HG02938 (cell line): ENCODE measurements at regions not wholly inside any gene's neighbourhood (a gene's known extent, or its start where the extent isn't known, plus 50 kb on each side); places are given as distances from the start of the nearest gene placed in this dataset.
"Not testable (repeated sequence)": the region's sequence is repeated elsewhere in the genome, so short reads cannot be mapped to it uniquely, and the experiment has no call there.

Source experiments
- ATAC-seq: cut with Tn5 transposase; IDR thresholded peaks from one replicate; pipeline ENCODE4 v1.9.1; 2021; ENCODE audit warnings: mild to moderate bottlenecking, moderate library complexity; ENCODE audit not compliant: unreplicated experiment

DNA sequence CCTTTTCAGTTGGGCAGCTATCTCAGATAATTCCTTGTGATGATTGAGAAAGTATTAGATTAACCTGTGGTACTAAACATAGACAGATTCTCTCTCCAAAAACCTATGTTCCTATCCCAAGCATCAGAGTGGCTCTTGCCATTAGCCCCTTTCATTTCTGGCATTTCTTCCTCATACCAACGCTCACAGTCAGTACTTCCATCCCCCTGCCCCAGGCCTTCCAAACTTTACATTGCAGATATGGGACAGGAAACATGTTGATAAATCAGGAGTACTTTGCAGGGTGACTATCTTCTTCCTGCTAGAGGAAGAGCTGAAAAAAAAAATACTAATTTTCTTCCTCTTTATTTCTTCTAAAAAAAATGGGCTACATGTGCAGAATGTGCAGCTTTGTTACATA, 442.6 kb upstream of the RGMB start:
- ATAC-seq = no peak

- no peak for ATAC-seq
Observed at GRCh38 chr5:98333921-98334320, 439.5 kb upstream of the RGMB start.

DNA sequence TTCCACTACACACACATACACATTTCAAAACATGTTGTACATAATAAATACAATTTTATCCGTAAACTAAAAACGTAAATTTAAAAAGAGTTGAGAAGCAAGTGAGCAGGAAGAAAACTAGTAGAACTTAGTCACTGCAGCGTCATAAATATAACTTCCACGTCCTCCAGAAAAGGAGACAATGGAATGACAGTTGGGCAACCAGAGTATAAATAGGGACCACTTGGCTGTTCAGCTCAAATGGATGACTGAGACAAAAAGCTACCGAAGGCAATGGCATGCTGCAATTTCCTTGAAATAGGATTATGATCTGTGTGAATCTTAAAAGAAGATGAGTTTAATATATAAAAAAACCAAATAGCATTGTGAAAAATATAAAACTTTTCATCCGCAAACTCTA, 438.5 kb upstream of the RGMB start:
- no peak for ATAC-seq

- no peak for ATAC-seq
Observed at GRCh38 chr5:98339141-98339848, 434.2 kb upstream of the RGMB start.

GRCh38 chr5:98341038-98342032, 432.1 kb upstream of the RGMB start:
- no peak for ATAC-seq

DNA sequence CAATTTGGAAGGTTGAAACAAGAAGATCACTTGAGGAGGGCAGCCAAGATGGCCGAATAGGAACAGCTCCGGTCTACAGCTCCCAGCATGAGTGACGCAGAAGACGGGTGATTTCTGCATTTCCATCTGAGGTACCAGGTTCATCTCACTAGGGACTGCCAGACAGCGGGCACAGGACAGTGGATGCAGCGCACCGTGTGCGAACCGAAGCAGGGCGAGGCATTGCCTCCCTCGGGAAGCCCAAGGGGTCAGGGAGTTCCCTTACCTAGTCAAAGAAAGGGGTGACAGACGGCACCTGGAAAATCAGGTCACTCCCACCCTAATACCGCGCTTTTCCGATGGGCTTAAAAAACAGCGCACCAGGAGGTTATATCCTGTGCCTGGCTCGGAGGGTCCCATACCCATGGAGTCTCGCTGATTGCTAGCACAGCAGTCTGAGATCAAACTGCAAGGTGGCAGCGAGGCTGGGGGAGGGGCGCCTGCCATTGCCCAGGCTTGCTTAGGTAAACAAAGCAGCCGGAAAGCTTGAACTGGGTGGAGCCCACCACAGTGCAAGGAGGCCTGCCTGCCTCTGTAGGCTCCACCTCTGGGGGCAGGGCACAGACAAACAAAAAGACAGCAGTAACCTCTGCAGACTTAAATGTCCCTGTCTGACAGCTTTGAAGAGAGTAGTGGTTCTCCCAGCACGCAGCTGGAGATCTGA, 430.4 kb upstream of the RGMB start:
- not testable (repeated sequence) for ATAC-seq

DNA sequence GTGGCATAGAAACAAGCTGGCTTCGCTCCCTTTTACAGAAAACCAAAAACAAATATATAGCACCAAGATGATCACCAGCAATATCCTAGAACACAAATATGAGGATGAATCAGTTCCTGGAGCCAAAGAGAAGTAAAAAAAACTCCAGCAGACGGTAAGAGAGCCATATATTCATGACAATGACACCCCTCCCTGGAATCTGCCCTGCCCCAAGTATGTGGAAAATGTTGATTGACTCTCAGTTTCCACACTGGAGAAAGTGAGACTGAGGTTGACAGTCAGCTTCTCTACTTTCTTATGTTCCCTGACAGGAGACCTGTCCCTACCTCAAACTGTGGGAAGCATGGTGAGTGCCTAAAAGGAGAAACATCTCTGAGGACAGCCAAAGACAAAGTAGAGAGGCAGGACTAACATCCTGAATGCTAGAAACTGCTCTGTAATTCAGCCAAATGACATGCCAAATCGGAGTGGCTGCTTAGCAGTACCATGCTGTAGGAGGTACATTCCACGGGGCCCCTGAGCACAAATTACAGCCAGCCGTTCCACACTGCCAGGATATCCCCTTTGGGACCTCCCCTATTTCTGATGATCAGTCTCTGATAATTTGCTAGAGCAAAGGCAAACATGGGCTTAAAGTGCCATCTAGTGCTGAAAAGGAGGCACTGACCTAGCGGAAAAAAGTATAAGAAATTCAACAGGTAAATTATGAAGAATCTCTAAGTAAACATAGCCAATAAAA, 424.0 kb upstream of the RGMB start:
- ATAC-seq = no peak

- ATAC-seq = no peak
Observed at GRCh38 chr5:98349990-98350365, 423.5 kb upstream of the RGMB start.

DNA sequence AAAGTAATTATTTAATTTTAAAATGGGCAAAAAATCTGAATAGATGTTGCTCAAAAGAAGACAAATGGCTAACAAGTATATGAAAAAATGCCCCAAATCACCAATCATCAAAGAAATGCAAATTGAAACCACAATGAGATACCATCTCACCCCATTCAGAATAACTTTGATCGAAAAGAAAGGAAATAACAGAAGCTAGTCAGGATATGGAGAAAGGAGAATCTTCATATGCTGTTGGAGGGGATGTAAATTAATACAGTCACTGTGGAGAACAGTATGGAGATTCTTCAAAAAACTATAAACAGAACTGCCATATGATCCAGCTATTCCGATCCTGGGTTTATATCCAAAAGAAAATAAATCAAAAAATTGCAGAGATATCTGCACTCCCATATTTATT, 418.5 kb upstream of the RGMB start:
- ATAC-seq = no peak

DNA sequence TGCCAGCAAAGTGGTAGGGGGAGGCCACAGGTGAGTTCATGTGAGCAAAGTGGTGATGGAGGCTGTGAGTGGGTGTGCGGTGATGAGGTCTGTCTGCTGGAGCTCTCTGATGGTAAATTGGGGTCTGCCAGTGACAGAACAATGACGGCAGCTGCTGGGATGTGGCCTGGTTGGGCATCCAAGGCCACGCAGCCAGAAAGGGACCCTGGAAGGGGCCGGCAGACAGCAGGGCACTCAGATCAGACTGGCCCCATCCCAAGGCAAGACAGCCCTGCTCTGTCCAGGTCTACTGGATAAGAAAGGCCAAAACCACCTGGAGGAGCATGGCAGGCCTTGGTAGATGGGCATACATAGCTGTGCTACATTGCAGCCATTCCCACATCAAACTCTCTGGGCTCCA, 412.9 kb upstream of the RGMB start:
- no peak for ATAC-seq

DNA sequence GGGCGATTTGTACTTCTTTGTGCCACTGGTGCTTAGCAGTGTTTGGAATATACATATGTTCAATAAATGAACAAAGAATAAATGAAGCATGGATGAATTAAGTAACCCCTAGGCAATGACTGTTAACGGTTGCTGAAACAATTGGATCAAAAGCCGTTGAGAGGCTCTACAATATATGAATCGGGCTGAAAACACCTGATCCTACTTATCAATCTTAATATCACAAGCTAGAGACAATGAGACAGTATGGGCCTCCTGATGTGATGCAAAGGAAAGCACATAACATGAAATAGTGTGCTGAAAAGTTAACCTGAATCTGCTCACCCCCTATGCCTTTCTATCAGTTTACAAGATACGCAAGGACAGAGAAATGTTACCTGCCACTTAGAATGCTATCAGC, 410.3 kb upstream of the RGMB start:
- ATAC-seq = no peak

GRCh38 chr5:98364549-98364948, 408.9 kb upstream of the RGMB start:
- ATAC-seq = no peak

- no peak for ATAC-seq
Observed at GRCh38 chr5:98365126-98365525, 408.3 kb upstream of the RGMB start.

DNA sequence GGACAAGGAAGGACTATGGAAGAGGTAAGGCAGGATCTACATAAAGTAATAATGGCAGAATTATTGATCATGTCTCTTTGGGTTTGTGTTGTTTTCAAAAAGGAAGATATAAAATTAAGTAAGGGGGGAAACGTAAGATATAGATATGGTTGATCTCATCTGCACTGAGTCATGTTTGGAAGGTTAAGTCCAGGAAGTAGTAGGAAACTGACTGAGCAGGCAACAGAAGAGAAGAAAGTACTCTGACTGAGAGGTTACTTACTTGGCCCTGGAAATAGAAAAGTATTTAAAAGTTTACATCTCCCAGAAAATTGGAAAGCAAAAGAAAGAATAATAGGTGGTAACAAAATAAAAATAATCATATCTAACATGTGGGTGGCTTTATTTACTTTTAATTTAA, 405.3 kb upstream of the RGMB start:
- ATAC-seq = no peak

GRCh38 chr5:98372351-98372750, 401.1 kb upstream of the RGMB start:
- no peak for ATAC-seq

DNA sequence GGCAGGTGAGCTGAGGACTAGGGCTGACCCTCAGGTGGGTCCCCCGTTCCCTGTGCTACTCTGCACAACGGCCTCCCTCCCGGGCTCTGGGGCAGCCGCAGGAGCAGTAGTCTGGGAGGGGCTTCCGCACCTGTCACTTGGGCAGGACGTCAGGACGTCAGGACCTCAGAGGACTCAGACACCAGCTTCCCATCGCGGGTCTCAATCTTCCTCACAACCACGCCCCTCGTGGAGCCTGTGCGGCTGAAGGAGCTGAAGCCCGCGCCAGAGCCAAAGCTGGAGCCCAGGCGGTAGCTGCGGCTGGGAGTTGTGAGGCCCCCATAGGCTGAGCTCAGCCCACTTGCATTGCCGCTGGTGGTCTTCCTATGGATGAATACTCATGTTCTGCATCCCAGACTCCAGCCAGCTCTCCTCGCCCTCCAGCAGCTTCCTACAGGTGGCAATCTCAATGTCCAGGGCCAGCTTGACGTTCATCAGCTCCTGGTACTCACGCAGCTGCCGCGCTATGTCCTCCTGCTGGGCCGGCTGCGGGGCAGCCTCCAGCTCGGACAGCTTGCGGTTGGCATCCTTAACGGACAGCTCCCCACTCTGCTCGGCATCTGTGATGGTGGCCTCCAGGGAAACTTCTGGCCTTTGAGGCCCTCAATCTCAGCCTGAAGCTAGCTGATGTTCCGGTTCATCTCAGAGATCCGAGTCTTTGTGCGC, 381.4 kb upstream of the RGMB start:
- no peak for ATAC-seq

GRCh38 chr5:98393205-98393604, 380.3 kb upstream of the RGMB start:
- ATAC-seq = not testable (repeated sequence)

DNA sequence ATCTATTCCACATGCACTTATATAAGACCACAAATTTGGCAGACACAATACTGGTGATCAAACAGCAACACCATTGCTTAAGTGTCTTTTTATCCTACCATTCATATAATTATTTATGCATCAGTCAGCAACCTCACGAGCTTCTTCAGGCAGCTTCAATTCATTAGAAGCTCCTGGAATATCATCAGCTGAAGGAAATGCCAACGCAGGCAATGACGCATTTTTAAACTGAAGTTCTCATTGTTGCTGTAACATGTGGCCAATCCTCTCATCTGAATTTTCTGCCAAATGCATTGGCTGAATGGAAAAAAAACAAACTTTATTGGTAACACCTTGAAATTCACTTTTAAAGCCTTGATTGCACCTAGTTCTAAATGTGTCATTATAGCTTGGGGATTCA, 376.4 kb upstream of the RGMB start:
- ATAC-seq = no peak

DNA sequence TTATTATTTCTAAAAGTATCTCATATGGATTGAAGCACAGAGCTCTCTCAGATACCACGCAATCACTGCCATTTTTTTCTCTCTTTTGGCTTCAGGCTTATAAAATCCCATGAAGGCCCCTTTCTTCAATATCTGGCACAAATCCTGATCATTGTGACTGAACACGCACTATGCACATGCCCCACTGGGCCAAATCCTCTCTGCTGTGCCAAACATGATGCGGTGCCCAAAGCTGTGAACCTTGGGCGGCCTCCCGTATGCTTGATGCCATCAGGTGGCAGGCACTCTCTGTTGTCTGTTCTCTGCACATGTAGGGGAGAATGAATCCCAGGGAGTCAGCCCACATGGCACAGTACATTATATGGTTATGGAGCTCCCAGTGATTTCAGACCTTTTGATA, 375.0 kb upstream of the RGMB start:
- no peak for ATAC-seq

DNA sequence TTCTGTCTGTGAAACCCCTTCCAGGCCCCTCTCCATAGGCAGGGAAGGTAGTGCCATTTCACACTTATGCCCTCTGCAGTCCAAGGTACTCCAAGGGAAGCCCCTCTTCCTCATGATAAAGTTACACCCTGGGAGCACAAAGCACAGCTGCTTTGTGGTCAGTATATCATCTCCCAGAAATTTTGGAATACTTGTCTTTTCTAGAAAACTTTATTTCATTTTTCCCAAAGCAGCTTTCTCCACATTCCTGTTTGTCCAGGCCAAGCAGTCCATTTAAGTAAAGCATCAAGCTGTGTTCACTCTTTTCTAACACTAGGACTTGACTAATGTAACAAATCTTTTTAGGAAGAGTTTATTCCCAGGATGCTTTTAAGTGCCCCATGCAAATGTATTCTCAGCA, 371.8 kb upstream of the RGMB start:
- no peak for ATAC-seq
